Large intestine (tissue), 3 donors: ENCODE measurements at regions not wholly inside any gene's neighbourhood (a gene's known extent, or its start where the extent isn't known, plus 50 kb on each side); places are given as distances from the start of the nearest gene placed in this dataset.
"Not testable (repeated sequence)": the region's sequence is repeated elsewhere in the genome, so short reads cannot be mapped to it uniquely, and the experiment has no call there.

Experiments used
- DNase-seq, 2 donors: peaks; one replicate each; pipeline versions ENCODE4 v3.0.0 to v3.0.0-alpha.2; 2013
- H3K27ac ChIP-seq: one replicate; pipeline ENCODE4 v1.5.1; 2013; ENCODE audit warnings: low read length
- H3K27me3 ChIP-seq: 2 replicates; pipeline ENCODE4 v1.6.1; 2013; ENCODE audit warnings: low read length; ENCODE audit not compliant: control insufficient read depth, insufficient read depth
- H3K36me3 ChIP-seq: 2 replicates; pipeline ENCODE4 v1.6.1; 2013; ENCODE audit warnings: low read length; ENCODE audit not compliant: control insufficient read depth, insufficient read depth
- H3K4me1 ChIP-seq: one replicate; pipeline ENCODE4 v1.6.1; 2013; ENCODE audit warnings: low read length; ENCODE audit not compliant: control insufficient read depth, insufficient read depth
- H3K4me3 ChIP-seq: one replicate; pipeline ENCODE4 v1.5.1; 2013; ENCODE audit warnings: low read length
- H3K9me3 ChIP-seq: one replicate; pipeline ENCODE4 v1.6.1; 2013; ENCODE audit warnings: mild to moderate bottlenecking, low read depth, low read length, moderate library complexity; ENCODE audit not compliant: control insufficient read depth
- WGBS: methylation state at CpG from one replicate; pipeline ENCODE4 v1.1.5; 2013; ENCODE audit warnings: low lambda C conversion rate; ENCODE audit not compliant: insufficient coverage; 5-methylcytosine and 5-hydroxymethylcytosine counted together

DNA sequence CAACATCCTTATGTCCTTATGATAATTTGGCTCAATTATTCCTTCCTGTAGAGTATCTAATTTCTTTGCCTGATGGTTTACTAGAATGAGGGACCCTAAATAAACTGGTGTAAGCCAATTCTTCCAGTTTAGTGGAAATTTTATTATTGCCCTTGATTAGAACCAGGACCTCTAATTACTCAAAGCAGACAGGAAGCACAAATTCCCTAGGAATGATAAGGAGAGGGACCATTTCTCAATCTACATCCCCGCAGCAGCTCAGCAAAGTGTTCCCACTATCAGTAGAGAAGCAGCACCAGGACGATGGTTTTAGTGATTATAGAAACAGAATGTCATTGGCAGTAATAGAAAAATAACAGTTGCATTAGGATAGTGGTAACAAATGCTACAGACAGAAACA lies 97.1 kb downstream of the PLPPR4 start:
- no peaks in the 10 kb centered on the region for H3K27me3 ChIP-seq
- H3K36me3 ChIP-seq: no peaks in the 10 kb centered on the region
- no peaks in the 10 kb centered on the region for H3K4me1 ChIP-seq
- no peak for DNase-seq
- no peak overlapping the region for H3K4me3 ChIP-seq
- no peak overlapping the region for H3K27ac ChIP-seq
- WGBS: no CpG with 5 or more reads among the region's 2 CpGs
- H3K9me3 ChIP-seq: no peaks in the 10 kb centered on the region

GRCh38 chr1:99363531-99363930 lies 99.2 kb downstream of the PLPPR4 start:
- Histone ChIP-seq H3K9me3 (no peaks in the 10 kb centered on the region), H3K27ac (no peak overlapping the region), H3K4me3 (no peak overlapping the region), H3K27me3 (no peaks in the 10 kb centered on the region), H3K36me3 (no peaks in the 10 kb centered on the region), H3K4me1 (no peaks in the 10 kb centered on the region)
- WGBS: no CpG with 5 or more reads among the region's 2 CpGs
- DNase-seq: no peak

- Histone ChIP-seq H3K27me3 (no peaks in the 10 kb centered on the region), H3K36me3 (no peaks in the 10 kb centered on the region), H3K9me3 (no peaks in the 10 kb centered on the region), H3K4me1 (no peaks in the 10 kb centered on the region), H3K27ac (no peak overlapping the region), H3K4me3 (no peak overlapping the region)
- DNase-seq: no peak
- WGBS: 70% methylated on average over 2 of the region's 6 CpGs
These were observed 100.8 kb downstream of the PLPPR4 start for GRCh38 chr1:99365141-99365540.

DNA sequence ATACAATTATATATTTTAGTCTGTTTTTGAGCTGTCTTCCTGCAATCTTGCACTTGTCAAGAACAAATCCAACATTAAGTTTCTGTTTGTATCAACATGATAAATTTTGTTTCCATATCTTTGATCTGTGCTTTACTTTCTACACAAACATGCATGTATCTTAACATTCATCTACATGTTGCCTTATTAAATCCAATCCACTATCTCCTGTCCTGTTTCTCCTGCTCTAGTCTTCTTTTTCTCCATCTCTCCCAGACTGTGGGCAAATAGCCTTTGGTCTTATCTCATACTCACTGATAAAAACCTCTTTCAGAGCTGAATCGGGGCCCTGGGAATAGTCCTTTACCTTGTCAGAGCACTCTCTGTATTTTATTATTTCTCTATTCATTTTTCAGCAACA lies 101.3 kb downstream of the PLPPR4 start:
- H3K36me3 ChIP-seq: no peaks in the 10 kb centered on the region
- WGBS: no CpG with 5 or more reads among the region's 1 CpG
- no peaks in the 10 kb centered on the region for H3K4me1 ChIP-seq

DNA sequence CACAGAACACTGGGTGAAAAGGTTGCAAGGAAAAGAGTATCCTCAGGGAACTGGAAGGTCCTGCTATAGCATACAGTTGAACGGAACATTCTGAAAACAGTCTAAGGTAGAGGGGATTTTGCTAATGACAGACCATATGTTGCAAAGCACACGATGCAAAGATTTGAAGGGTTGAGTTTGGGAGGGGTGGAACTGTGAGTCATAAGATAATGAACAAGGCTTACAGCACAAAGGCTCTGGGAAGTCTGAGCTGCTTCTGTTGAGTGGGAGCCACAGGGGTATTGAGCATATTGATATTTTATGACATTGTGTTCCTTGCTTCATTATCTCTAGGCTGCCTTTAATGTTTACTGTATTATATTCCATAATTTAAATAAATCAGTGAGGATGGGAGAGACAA lies 104.9 kb downstream of the PLPPR4 start:
- no peaks in the 10 kb centered on the region for H3K27me3 ChIP-seq
- H3K4me3 ChIP-seq: no peak overlapping the region
- no peaks in the 10 kb centered on the region for H3K9me3 ChIP-seq
- WGBS: 63% methylated on average over 1 of the region's 2 CpGs
- DNase-seq: no peak
- no peak overlapping the region for H3K27ac ChIP-seq
- H3K36me3 ChIP-seq: no peaks in the 10 kb centered on the region
- no peaks in the 10 kb centered on the region for H3K4me1 ChIP-seq

More for the DNA sequence above, 101.3 kb downstream of the PLPPR4 start:
- Histone ChIP-seq H3K9me3 (no peaks in the 10 kb centered on the region), H3K4me3 (no peak overlapping the region), H3K27ac (no peak overlapping the region), H3K27me3 (no peaks in the 10 kb centered on the region)
- DNase-seq: no peak

- no peak overlapping the region for H3K27ac ChIP-seq
- H3K4me3 ChIP-seq: no peak overlapping the region
- WGBS: no CpG with 5 or more reads among the region's 1 CpG
- DNase-seq: no peak
- no peaks in the 10 kb centered on the region for H3K4me1 ChIP-seq
- H3K27me3 ChIP-seq: no peaks in the 10 kb centered on the region
- no peaks in the 10 kb centered on the region for H3K36me3 ChIP-seq
- no peaks in the 10 kb centered on the region for H3K9me3 ChIP-seq
These were observed 106.2 kb downstream of the PLPPR4 start for GRCh38 chr1:99370476-99370875.

DNA sequence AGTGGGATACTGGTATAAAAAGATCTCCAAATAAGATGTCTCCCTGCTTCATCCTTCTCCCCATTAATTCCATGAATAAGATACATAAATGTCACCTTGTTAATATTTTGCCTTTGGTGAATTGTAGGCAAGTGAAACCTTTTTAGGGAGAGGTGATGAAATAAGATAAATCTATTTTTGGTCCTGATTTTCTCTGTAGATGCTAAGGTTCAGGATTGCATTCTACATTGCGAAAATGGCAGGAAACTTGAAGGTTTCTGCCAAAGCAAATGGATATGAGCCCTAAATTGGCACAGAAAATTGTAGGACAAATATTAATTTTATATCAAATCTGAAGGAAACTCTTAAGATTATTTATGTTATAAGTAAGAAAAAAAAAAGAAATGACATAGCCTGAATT lies 107.1 kb downstream of the PLPPR4 start:
- no CpG with 5 or more reads among the region's 1 CpG for WGBS
- no peaks in the 10 kb centered on the region for H3K9me3 ChIP-seq
- H3K27me3 ChIP-seq: no peaks in the 10 kb centered on the region

GRCh38 chr1:99374109-99374508 lies 109.8 kb downstream of the PLPPR4 start:
- Histone ChIP-seq H3K4me1 (no peaks in the 10 kb centered on the region), H3K9me3 (no peaks in the 10 kb centered on the region), H3K27ac (no peak overlapping the region), H3K27me3 (no peaks in the 10 kb centered on the region), H3K4me3 (no peak overlapping the region), H3K36me3 (no peaks in the 10 kb centered on the region)
- DNase-seq: no peak
- 90% methylated on average over 4 of the region's 9 CpGs for whole genome bisulfite sequencing

More for the DNA sequence above, 107.1 kb downstream of the PLPPR4 start:
- Histone ChIP-seq H3K27ac (no peak overlapping the region), H3K4me1 (no peaks in the 10 kb centered on the region), H3K36me3 (no peaks in the 10 kb centered on the region), H3K4me3 (no peak overlapping the region)
- DNase-seq: no peak

DNA sequence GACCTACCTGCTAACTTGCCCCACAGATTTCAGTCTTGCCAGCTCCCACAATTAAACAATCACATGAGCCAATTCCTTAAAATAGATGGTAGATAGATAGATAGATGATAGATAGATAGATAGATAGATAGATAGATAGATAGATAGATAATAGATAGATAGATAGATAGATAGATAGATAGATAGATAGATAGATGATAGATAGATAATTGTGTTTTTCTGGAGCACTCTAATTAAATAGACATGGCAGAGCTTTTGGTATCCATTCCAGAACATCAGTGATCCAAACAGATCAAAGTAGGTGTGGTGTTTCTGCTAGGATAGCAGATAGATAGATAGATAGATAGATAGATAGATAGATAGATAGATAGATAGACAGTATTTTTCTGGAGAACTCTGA lies 110.4 kb downstream of the PLPPR4 start:
- H3K4me3 ChIP-seq, DNase-seq, H3K36me3 ChIP-seq, H3K4me1 ChIP-seq, H3K9me3 ChIP-seq, H3K27ac ChIP-seq, H3K27me3 ChIP-seq: not testable (repeated sequence)

DNA sequence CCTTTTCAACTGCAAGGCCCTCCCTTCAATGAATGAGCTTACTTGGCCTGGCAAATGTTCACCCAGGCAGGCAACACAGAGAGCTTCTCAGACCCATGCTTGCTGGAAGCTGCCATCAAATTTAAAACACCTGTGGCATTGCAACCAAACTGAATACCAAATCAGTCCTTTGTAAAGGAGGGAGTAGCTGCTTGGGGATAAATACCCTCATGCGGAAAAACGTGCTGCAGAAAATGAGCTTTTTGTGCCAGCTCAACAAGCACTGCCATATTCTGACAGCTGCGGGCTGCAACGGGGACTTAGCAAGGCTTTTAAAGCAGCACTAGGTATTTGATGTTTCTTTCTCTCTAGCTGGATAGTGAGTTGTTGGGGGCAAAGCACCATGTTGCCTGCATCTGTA lies 119.7 kb downstream of the PLPPR4 start:
- H3K4me1 ChIP-seq: no peaks in the 10 kb centered on the region
- no peak overlapping the region for H3K27ac ChIP-seq
- no peaks in the 10 kb centered on the region for H3K9me3 ChIP-seq
- H3K4me3 ChIP-seq: no peak overlapping the region
- no peak for DNase-seq
- no peaks in the 10 kb centered on the region for H3K36me3 ChIP-seq
- WGBS: 100% methylated on average over 2 of the region's 4 CpGs
- no peaks in the 10 kb centered on the region for H3K27me3 ChIP-seq

GRCh38 chr1:99385852-99386251 lies 121.6 kb downstream of the PLPPR4 start:
- H3K27me3 ChIP-seq: no peaks in the 10 kb centered on the region
- H3K9me3 ChIP-seq: no peaks in the 10 kb centered on the region
- no peak overlapping the region for H3K27ac ChIP-seq
- no peaks in the 10 kb centered on the region for H3K36me3 ChIP-seq
- WGBS: 67% methylated on average over 2 of the region's 4 CpGs
- H3K4me1 ChIP-seq: no peaks in the 10 kb centered on the region
- DNase-seq: no peak
- H3K4me3 ChIP-seq: no peak overlapping the region
